Cardiac muscle cell (in vitro differentiated cells and primary cell): ENCODE measurements at regions not wholly inside any gene's neighbourhood (a gene's known extent, or its start where the extent isn't known, plus 50 kb on each side); places are given as distances from the start of the nearest gene placed in this dataset.

ENCODE experiments used
- DNase-seq, 2 donors: peaks; one replicate each; pipeline versions ENCODE4 v3.0.0 to v3.0.0-alpha.2; 2010 to 2017; ENCODE audit warnings: low read depth in 1 of 2, low spot score in 1 of 2
- H3K27ac ChIP-seq: fragments of 200-600 bp; sonication (generic); 2 replicates; pipeline ENCODE4 v1.5.1; 2016
- H3K27me3 ChIP-seq: fragments of 200-600 bp; sonication (generic); 2 replicates; pipeline ENCODE4 v1.6.0; 2016; ENCODE audit warnings: control low read depth
- H3K36me3 ChIP-seq: fragments of 200-600 bp; sonication (generic); 2 replicates; pipeline ENCODE4 v1.5.1; 2016; ENCODE audit warnings: control low read depth
- H3K4me1 ChIP-seq: fragments of 200-600 bp; sonication (generic); 2 replicates; pipeline ENCODE4 v1.8.1; 2017; ENCODE audit warnings: low read depth, mild to moderate bottlenecking, mixed run types
- H3K4me3 ChIP-seq: fragments of 200-600 bp; sonication (generic); 2 replicates; pipeline ENCODE4 v1.5.1; 2016; ENCODE audit warnings: mild to moderate bottlenecking
- H3K9me3 ChIP-seq: fragments of 200-600 bp; sonication (generic); 2 replicates; pipeline ENCODE4 v1.5.1; 2017; ENCODE audit warnings: low read depth, mild to moderate bottlenecking, control low read depth
- TF ChIP-seq, protein P1 (sequence below): IDR thresholded peaks from 2 replicates; pipeline ENCODE4 v1.5.1; 2012; ENCODE audit warnings: low read depth, mild to moderate bottlenecking, low read length

DNA sequence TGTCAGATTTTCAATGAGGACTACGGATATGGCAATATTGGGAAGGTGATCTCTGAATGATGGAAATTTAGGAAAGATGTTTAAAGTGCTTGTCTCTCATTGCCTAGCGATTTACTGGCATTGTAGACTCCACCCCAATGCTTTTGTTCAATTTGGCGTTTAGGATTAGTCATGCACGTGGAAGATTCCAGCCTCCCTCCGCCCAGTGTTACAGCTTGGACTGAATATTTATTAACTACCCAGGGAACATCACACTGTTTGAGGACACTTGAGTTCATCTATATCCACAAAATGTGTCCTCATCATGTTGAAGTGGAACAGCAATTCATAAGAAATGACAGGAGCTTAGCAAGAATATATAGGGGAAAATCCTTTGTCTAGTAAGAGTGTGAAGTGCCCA is 738.8 kb upstream of the RBFOX1 start:
- H3K27me3 ChIP-seq, result no peaks in the 10 kb centered on the region
- no peaks in the 10 kb centered on the region for H3K9me3 ChIP-seq
- H3K36me3 ChIP-seq, result no peaks in the 10 kb centered on the region
- no peak overlapping the region for H3K4me3 ChIP-seq
- H3K4me1 ChIP-seq, result no peaks in the 10 kb centered on the region
- DNase-seq, result no peak
- TF ChIP-seq, protein P1, sequence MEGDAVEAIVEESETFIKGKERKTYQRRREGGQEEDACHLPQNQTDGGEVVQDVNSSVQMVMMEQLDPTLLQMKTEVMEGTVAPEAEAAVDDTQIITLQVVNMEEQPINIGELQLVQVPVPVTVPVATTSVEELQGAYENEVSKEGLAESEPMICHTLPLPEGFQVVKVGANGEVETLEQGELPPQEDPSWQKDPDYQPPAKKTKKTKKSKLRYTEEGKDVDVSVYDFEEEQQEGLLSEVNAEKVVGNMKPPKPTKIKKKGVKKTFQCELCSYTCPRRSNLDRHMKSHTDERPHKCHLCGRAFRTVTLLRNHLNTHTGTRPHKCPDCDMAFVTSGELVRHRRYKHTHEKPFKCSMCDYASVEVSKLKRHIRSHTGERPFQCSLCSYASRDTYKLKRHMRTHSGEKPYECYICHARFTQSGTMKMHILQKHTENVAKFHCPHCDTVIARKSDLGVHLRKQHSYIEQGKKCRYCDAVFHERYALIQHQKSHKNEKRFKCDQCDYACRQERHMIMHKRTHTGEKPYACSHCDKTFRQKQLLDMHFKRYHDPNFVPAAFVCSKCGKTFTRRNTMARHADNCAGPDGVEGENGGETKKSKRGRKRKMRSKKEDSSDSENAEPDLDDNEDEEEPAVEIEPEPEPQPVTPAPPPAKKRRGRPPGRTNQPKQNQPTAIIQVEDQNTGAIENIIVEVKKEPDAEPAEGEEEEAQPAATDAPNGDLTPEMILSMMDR, result no peak
- H3K27ac ChIP-seq, result no peak overlapping the region

DNA sequence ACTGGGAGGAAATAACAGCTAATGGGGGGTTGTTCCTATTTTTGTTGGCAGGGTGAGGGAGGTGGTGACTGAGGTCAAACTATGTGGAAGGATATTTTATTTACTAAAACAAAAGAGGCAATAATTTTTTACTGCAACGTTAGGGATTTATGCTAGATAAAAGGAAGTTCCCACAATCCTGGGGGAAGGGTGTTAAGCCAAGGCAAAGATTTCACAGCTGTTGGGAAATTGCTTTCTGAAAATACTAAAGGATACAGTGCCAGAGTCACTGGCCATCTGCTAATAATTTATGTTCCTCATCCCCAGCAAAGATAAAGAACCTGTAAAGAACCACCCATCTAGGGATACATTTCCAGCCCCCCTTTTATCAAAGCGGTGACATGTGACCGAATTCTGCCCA is 756.0 kb upstream of the RBFOX1 start:
- H3K27ac ChIP-seq, result no peak overlapping the region
- H3K27me3 ChIP-seq, result peaks cover 3% of the 10 kb centered on the region
- H3K36me3 ChIP-seq, result no peaks in the 10 kb centered on the region
- TF ChIP-seq, protein P1, result no peak
- no peak overlapping the region for H3K4me3 ChIP-seq
- H3K4me1 ChIP-seq, result no peaks in the 10 kb centered on the region
- DNase-seq, result no peak
- H3K9me3 ChIP-seq, result no peaks in the 10 kb centered on the region

DNA sequence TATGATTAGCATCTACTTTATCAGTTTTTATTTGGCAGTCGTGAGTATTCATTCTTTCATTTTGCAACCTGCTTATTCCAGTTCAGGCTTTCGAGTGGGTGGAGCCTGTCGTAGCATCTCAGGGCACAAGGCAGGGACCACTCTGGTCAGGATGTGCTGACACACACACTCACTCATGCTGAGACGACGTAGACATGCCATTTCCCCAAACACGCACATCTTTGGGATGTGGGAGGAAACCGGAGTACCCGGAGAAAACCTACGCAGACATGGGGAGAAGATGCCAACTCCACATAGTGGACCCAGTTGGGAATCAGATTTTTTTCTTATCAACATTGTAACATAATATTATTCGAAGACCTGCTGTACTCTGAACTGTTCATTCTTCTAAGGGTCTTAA is 756.5 kb upstream of the RBFOX1 start:
- H3K9me3 ChIP-seq, result no peaks in the 10 kb centered on the region
- H3K4me1 ChIP-seq, result no peaks in the 10 kb centered on the region
- TF ChIP-seq, protein P1, result no peak
- no peak for DNase-seq
- H3K36me3 ChIP-seq, result no peaks in the 10 kb centered on the region
- H3K4me3 ChIP-seq, result no peak overlapping the region
- H3K27me3 ChIP-seq, result peaks cover 3% of the 10 kb centered on the region
- no peak overlapping the region for H3K27ac ChIP-seq

DNA sequence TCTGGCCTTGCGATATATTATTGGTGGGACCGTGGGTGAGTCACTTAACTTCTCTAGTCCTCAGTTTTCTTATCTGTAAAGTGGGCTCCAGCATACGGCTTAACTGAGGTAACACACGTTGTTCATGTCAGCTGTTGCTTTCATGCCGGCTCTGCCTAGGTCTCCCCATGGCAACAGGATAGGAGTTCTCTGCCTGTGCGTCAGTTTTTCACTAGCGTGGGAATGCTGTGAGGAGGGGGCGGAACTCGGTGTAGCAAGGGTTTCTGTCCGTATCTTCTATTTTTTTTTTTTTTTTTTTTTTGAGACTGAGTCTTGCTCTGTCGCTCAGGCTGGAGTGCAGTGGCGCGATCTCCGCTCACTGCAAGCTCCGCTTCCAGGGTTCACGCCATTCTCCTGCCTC is 758.5 kb upstream of the RBFOX1 start:
- TF ChIP-seq, protein P1, result no peak
- no peak for DNase-seq
- H3K9me3 ChIP-seq, result no peaks in the 10 kb centered on the region
- H3K36me3 ChIP-seq, result no peaks in the 10 kb centered on the region
- H3K4me3 ChIP-seq, result no peak overlapping the region
- no peaks in the 10 kb centered on the region for H3K4me1 ChIP-seq
- H3K27ac ChIP-seq, result no peak overlapping the region
- H3K27me3 ChIP-seq, result peaks cover 3% of the 10 kb centered on the region

DNA sequence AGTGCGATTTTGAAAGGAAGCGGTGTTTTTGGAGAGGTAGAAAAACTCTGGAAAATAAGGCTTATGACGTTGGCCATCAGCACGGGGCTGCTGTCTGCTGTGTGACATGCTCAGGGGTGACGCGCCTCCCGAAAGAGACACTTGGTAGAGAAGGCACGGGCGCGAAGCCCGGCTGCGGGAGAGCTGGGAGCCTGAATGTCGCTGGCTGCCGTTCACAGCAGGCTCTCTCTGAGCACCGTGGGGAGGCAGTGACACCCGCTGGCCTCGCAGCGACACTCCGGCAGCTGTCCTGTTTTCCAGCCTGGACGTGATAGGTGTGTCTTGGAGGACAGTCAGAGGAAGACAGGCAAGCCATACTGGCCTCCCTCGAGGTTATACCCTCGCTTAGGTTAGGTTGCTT is 759.1 kb upstream of the RBFOX1 start:
- TF ChIP-seq, protein P1, result no peak
- DNase-seq, result peak in 1 of 2 donors; percentile 70
- H3K36me3 ChIP-seq, result no peaks in the 10 kb centered on the region

DNA sequence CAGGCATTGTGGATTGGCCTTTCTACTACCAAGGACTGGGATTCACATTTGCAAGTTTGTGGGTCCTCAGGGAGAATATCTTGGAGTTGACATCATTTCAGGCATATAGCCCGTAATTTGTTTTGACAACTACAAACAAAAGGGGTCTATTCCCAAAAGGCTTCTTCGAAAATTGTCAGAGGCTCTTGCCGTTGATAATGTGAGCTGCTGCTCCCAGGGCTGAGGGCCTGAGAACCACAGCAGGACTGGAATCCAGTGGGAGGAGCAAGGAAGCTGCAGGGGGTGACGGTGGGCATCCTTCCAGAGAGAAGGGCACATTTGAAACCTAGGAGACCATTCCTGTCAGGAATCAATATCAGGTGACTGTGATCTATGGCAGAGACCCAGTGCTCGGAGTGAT is 761.6 kb upstream of the RBFOX1 start:
- TF ChIP-seq, protein P1, result no peak
- Histone ChIP-seq H3K4me3 (no peak overlapping the region), H3K9me3 (no peaks in the 10 kb centered on the region), H3K4me1 (no peaks in the 10 kb centered on the region), H3K27ac (no peak overlapping the region), H3K27me3 (peaks cover 3% of the 10 kb centered on the region), H3K36me3 (no peaks in the 10 kb centered on the region)
- DNase-seq, result no peak

More for the DNA sequence above, 759.1 kb upstream of the RBFOX1 start:
- peaks cover 3% of the 10 kb centered on the region for H3K27me3 ChIP-seq
- H3K9me3 ChIP-seq, result no peaks in the 10 kb centered on the region
- no peaks in the 10 kb centered on the region for H3K4me1 ChIP-seq
- H3K4me3 ChIP-seq, result no peak overlapping the region
- no peak overlapping the region for H3K27ac ChIP-seq
